CMK (cell line): ENCODE measurements at regions not wholly inside any gene's neighbourhood (a gene's known extent, or its start where the extent isn't known, plus 50 kb on each side); places are given as distances from the start of the nearest gene placed in this dataset.

Source experiments
- DNase-seq: peaks from one replicate; pipeline ENCODE4 v3.0.0-alpha.2; 2010; ENCODE audit warnings: low read depth

- DNase-seq: no peak
These were observed 281.1 kb upstream of the SORL1-AS1 start for GRCh38 chr11:121733858-121734257.

GRCh38 chr11:121727942-121728341 is 275.2 kb upstream of the SORL1-AS1 start:
- no peak for DNase-seq

- no peak for DNase-seq
These were observed 270.5 kb upstream of the SORL1-AS1 start for GRCh38 chr11:121723246-121723741.

GRCh38 chr11:121722431-121723245 is 269.9 kb upstream of the SORL1-AS1 start:
- no peak for DNase-seq

GRCh38 chr11:121721961-121722360 is 269.2 kb upstream of the SORL1-AS1 start:
- DNase-seq: no peak

- DNase-seq: no peak
These were observed 268.7 kb upstream of the SORL1-AS1 start for GRCh38 chr11:121721448-121721847.

- no peak for DNase-seq
These were observed 264.5 kb upstream of the SORL1-AS1 start for GRCh38 chr11:121717296-121717695.

GRCh38 chr11:121716060-121716459 is 263.3 kb upstream of the SORL1-AS1 start:
- DNase-seq: no peak

- no peak for DNase-seq
These were observed 262.6 kb upstream of the SORL1-AS1 start for GRCh38 chr11:121715405-121715804.

- no peak for DNase-seq
These were observed 261.6 kb upstream of the SORL1-AS1 start for GRCh38 chr11:121714351-121714750.

- DNase-seq: no peak
These were observed 259.2 kb upstream of the SORL1-AS1 start for GRCh38 chr11:121711939-121712338.

GRCh38 chr11:121711236-121711635 is 258.5 kb upstream of the SORL1-AS1 start:
- DNase-seq: no peak

GRCh38 chr11:121706884-121707420 is 254.2 kb upstream of the SORL1-AS1 start:
- no peak for DNase-seq

- no peak for DNase-seq
These were observed 250.4 kb upstream of the SORL1-AS1 start for GRCh38 chr11:121703201-121703600.

- no peak for DNase-seq
These were observed 248.2 kb upstream of the SORL1-AS1 start for GRCh38 chr11:121700968-121701367.

GRCh38 chr11:121699801-121700200 is 247.0 kb upstream of the SORL1-AS1 start:
- no peak for DNase-seq

GRCh38 chr11:121696931-121697670 is 244.3 kb upstream of the SORL1-AS1 start:
- no peak for DNase-seq

GRCh38 chr11:121696177-121696871 is 243.6 kb upstream of the SORL1-AS1 start:
- DNase-seq: no peak

- no peak for DNase-seq
These were observed 239.5 kb upstream of the SORL1-AS1 start for GRCh38 chr11:121692236-121692635.

- no peak for DNase-seq
These were observed 236.3 kb upstream of the SORL1-AS1 start for GRCh38 chr11:121688860-121689614.

- no peak for DNase-seq
These were observed 235.3 kb upstream of the SORL1-AS1 start for GRCh38 chr11:121688055-121688491.
